ENCODE measurements at regions not wholly inside any gene's neighbourhood (a gene's known extent, or its start where the extent isn't known, plus 50 kb on each side); places are given as distances from the start of the nearest gene placed in this dataset.
"Not testable (repeated sequence)": the region's sequence is repeated elsewhere in the genome, so short reads cannot be mapped to it uniquely, and the experiment has no call there.

DNA sequence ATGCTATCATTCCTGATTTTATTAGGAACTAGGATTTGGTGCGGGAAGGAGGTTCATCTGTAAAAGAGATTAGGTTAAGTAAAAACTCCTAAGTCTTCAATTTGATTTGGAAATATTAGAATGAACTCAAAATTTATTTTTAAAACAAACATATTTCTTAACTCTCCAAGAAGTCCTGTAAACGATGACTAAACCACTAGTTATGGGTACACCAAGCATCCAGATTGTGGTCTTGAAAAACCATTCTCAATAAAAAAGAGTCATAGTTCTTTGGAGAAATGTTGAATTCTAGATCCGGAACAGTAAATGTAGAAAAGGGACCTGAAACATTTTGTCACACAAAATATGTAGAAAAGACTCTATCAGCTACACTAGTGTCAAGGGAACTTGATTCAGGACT, 116.9 kb downstream of the ARHGAP11B start:
- intact Hi-C loops (cut with DNase I, micrococcal nuclease); DNase-seq; ATAC-seq: not testable (repeated sequence)

DNA sequence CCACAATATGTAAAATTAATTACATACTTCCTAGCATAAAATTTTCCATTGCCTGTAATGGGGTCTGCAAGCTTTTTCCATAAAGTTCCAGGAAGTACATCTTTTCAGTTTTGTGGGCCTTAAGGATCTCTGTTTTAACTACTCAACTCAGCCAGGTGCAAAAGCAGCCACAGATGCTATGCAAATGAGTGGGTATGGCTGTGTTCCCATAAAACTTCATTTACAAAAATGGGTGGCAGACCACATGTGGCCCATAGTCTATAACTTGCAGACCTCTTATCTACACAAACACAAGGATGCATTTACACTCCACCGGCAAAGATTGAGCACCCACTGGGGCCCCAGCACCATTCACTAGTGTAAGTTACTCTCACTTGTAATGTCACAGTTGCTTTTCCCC, 123.1 kb downstream of the ARHGAP11B start:
- DNase-seq; intact Hi-C loops (cut with DNase I, micrococcal nuclease); ATAC-seq: not testable (repeated sequence)

DNA sequence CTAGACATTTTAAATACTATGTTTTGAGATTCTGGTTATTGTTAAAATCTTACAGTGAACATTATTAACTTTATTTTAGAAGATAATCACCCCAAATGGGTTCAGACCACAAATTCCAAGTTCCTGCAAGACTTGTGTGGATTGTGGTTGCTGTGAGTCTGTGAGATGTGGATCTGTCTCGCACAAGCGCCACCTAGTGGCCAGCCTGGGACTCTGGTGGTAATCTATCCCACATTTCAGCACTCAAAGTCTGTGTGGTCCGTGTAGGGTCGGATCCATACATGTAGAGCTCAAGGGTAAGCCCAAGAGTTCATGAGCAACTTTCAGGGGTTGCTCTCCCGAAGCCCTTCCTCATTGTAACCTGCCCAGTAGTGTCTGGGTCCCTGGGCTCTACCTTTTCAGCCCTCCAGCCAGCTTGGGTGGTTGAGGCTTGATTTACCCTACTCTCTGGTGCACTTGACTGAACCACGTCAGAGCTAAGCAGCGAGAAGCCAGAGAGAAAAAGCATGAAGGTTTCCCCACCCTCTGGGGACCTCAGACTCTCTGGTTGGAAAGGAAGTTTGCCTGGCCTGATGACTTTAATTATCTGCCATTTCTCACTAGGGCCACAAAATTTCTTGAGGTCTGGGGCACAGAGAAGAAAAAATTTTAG, 129.2 kb downstream of the ARHGAP11B start:
- intact Hi-C loops (cut with DNase I, micrococcal nuclease), result not testable (repeated sequence)
- ATAC-seq, result peak; percentile 90
- peak in 1 of 2 donors; percentile 81 for DNase-seq

DNA sequence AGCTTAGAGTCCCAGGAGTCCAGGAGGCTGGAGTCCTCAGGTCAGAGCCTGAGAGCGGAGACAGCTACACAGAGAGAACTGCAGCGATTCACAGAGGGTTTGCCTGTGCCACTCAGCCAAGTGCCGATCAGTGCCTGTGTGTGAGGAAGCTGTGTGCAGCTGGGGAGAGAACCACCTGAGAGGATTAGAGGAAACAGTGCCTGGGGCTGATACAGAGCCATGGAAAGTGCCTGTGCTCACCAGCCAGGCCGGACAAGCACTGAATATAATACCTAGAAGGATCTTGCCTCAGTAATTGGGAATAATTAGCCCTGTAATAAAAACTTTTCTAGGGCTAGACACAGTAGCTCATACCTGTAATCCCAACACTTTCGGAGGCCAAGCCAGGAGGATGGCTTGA, 134.7 kb downstream of the ARHGAP11B start:
- peak; percentile 25 for ATAC-seq
- DNase-seq; intact Hi-C loops (cut with DNase I, micrococcal nuclease): not testable (repeated sequence)

DNA sequence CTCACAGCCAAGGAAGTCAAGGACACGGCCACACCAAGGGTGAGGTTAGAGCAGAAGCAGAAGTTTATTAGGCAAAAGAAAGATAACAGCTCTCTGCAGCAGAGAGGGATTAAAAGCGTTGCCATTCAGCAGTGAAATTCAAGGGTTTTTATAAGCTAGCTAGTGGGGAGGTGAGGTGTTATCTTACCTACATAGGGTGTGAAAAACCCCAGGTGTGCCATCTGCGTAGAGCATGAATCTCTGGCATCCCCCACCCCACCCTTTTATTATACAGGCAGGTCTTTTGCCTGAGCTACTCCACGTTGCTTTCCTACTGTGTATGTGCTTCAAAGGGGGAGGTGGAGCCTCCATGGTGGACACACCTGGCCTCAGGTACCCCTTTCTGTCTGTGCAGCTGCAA, 135.4 kb downstream of the ARHGAP11B start:
- intact Hi-C loops (cut with DNase I, micrococcal nuclease); DNase-seq: not testable (repeated sequence)
- peak; percentile 62 for ATAC-seq

DNA sequence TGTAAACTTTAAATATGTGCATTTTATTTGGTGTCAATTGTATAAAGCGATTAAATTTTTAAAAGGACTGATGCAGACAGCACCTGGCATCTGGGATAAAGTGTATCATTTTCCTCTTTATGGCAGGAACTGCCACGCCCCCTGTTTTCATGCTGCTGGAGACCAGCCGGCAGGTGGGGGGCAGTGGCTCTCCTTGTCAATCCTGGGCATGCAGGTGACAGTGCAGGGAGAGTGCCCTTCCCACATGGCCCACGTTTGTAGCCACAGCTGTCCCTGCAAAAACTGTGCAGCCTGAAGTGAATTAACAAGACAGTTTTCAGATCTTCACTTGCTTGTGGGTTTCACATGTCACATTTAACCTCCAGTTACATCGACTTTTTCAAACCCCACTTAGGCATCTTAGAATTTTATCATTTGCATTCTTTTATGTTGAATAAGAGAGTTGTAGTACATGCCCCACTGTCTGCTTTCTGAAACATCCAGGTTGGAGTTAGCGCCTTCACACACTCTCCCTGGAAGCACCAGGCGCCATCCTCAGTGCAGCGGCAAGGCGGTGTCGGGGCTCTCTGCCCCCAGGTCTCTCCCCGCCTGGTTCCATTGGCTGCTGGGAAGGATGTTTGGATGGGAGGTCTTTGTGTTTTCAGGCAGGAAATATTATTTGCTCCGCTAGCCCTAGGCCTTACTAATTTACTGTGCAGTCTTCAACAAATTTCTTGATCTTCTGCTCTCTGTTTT, 134.2 kb upstream of the FAN1 start:
- intact Hi-C loops (cut with DNase I, micrococcal nuclease), result not testable (repeated sequence)
- ATAC-seq, result peak; percentile 89

DNA sequence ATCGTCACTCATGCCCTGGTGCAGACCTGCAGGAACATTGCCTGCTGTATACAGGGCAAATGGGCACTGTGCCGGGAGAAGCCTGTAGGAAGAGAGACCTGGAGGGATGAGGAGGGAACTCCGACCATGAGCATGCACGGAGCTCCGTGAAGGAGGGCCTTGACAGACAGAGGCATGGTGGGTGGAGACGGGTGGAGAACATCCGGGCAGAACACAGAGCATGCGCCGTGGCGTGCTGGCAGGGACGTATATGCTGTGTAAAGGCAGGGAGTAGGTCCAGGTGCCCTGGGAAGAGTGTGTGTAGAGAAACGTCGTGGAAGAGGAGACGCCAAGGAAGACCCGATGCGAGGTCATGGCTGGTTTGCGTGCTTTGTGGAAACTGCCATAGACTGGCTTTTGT, 133.0 kb upstream of the FAN1 start:
- intact Hi-C loops (cut with DNase I, micrococcal nuclease), result no loop called here
- ATAC-seq (no peak), DNase-seq (no peak)

More for the DNA sequence above, 134.2 kb upstream of the FAN1 start:
- DNase-seq, result peak; percentile 26 to 47

DNA sequence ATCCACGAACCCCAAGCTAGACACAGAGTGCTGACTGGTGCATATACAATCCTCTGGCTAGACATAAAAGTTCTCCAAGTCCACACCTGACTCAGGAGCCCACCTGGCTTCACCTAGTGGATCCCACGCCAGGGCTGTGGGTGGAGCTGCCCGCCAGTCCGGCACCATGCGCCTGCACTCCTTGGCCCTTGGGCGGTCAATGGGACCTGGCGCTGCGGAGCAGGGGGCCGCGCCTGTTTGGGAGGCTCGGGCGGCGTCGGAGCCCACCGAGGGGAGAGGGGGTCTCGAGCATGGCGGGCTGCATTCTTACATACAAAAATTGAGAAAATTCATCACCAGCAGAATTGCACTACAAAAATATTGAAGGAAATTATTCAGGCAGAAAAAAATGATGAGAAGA, 120.7 kb upstream of the FAN1 start:
- intact Hi-C loops (cut with DNase I, micrococcal nuclease), result no loop called here
- no peak for ATAC-seq
- no peak for DNase-seq

DNA sequence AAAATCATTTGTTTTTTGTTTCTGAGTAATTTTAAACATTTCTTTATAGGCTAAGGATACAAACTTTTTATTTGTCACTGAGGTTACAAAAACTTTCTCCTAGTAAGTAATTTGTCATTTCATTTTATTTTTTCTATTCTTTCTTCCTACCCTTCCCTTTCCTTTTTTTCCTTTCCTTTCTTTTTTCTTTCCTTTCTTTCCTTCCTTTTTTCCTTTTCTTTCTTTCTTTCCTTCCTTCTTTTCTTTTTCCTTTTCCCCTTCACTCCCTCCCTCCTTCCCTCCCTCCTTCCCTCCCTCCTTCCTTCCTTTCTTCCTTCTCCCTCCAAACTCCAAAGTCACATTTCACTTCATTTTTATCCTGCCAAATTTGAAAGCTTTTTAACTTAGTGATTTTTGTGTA, 115.1 kb upstream of the FAN1 start:
- intact Hi-C loops (cut with DNase I, micrococcal nuclease), result no loop called here
- DNase-seq (no peak), ATAC-seq (no peak)

DNA sequence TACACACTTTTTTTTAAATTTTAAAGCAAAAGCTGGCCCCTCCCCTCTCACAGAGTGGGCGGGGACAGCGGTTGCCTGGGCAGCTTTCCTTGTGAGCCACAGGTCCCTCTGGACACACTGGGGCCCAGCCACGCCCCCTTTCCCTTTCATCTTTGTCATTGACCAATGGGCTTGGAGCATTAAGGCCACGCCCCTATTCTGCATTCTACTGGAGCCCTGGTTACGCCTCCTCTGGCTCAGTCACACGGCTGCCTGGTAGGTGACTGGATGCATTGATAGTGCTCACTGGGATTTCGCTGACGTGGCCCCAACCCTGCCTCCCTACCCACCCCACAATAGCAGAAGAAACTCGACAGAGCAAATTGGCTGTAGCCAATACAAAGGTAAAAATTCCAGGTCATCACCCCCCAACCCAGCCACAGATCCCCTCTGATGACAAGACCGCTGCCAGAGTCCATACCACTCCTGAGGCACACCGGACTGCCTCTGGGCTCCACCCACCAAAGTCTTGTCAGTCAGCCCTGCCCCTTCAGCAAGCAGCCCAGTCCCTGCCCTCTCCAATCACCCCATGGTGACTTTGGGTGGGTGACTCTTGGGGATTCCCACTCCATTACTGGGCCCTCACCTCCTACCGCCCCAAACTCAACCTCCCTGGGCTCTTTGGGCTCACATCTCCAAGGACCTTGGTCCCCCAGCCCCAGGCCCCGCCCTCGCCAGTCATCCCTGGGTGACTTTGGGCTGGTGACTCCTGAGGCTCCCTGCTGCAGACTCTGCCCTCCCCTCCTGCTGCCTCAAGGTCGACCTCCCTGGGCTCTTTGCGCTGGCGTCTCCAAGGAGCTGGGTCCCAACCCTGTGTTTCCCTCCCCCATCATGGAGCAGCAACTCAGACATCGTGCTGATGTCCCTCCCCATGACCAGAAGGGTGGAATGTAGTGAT, 112.2 kb upstream of the FAN1 start:
- intact Hi-C loops (cut with DNase I, micrococcal nuclease), result no loop called here
- DNase-seq (no peak), ATAC-seq (no peak)

DNA sequence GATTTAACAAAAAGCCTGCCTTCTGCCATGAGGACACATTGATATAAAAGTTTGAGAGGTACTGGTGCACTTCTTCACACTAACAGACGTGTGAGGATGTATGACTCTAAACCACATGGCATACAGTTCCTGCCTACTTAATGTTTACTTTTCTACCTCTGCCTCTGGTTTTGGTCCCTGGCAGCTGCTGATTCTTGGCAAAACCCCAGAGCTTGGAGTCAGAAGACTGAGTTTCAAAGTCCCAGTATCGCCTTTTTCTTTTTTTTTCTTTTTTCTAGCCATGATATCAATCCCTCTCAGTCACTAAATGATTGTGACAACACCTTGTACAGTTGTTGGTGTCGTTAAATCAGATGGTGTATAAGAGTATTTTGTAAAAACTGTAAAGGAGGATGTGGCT, 110.9 kb upstream of the FAN1 start:
- peak in 1 of 2 donors; percentile 27 for DNase-seq
- intact Hi-C loops (cut with DNase I, micrococcal nuclease); ATAC-seq: not testable (repeated sequence)

DNA sequence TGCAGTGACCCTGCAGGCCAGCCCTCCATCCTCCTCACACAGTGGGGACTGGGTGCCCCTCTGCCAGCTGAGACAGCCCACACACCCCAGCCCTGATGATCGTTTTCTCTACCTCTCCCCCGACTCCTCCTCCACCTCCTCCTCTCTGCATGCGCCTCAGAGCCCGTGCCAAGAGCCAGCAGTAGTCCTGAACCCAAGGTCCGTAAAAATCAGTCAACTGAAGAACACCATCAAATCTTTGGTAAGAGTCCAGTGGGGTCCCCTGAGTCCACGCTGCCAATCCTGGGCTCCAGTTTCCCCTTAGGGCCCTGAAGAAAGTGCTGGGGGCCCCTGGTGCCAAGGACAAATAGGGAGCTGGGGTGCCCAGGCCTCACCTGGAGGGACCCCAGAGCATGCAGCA, 109.3 kb upstream of the FAN1 start:
- intact Hi-C loops (cut with DNase I, micrococcal nuclease), result no loop called here
- no peak for ATAC-seq
- no peak for DNase-seq

DNA sequence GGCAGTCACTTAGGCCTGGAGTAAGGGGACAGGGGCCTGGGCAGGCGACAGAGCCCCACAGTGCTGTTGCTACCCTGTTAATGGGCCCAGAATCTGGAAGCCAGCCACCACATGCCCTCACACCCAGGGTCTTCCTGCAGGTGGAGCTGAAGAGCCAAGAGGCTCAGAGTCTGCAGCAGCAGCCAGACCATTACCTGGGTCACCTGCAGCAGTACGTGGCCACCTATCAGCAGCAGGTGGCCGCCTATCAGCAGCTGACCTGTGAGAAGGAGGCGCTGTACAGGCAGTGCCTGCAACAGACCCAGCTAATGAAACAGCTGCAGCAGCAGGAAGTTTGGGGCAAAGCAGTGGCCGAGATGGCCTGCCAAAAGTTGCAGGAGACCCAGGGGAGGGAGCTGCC, 104.2 kb upstream of the FAN1 start:
- DNase-seq, result peak in 1 of 2 donors; percentile 49
- intact Hi-C loops (cut with DNase I, micrococcal nuclease); ATAC-seq: not testable (repeated sequence)

DNA sequence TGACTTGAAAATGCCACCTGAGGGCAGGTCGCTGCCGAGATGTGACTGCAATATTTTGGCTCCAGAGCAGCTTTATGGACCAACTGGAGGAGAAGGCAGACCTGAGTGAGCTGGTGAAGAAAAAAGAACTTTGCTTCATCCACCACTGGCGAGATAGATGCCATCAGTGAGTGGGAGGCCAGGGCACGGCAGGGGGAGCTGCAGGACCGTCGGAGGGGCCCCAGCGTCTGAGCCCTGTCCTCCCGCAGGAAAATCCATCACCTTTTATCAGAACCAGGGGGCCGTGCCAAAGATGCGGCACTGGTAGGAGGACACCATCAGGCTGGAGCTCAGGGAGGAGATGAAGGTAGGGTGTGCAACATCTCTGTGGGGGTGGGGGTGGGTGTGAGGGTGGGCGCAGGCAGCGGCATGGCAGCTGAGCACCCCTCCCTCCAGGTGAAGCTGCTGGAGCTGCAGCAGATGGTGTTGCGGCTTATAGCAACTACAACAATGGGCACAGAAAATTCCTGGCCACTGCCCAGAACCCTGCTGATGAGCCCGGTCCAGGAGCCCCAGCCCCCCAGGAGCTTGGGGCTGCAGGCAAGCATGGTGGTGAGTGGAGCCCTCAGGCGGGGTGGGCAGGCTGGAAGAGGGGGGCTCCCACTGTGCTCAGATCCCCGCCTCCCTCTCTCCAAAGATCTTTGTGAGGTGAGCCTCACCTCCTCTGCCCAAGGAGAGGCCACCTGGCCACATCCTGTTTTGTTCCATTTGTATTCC, 102.4 kb upstream of the FAN1 start:
- ATAC-seq (peak; percentile 44), DNase-seq (peak in 1 of 2 donors; percentile 28)
- intact Hi-C loops (cut with DNase I, micrococcal nuclease), result not testable (repeated sequence)

DNA sequence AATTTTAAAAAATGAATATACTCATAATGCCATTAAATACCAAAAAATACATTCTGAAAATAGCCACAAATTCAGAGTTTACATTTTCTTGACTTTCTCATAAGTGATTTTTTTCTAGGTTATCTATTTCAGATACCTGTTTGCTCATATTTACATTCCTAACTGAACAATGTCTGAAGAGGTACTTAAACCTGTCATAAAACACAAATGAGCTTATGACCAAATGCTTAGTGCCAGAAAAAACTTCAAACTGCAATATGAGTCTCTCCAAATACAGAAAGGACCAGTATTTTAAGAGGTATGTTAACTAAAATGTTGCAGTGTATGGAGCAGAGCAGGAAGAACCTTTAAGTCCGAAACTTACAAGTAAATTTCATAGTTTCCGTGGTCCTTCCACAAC, 101.7 kb upstream of the FAN1 start:
- ATAC-seq, result peak; percentile 81
- intact Hi-C loops (cut with DNase I, micrococcal nuclease); DNase-seq: not testable (repeated sequence)

DNA sequence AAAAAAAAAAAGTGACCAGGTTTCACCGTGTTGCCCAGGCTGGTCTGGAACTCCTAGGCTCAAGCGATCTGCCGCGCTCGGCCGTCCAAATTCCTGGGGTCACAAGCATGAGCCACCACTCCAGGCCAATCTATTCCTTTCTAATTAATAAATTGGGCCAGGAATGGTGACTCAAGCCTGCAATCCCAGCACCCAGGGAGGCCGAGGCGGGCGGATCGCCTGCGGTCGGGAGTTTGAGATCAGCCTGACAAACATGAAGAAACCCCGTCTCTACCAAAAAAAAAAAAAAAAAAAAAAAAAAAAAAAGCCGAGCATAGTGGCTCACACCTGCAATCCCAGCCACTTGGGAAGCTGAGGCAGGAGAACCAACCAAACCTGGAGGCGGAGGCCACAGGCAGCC, 100.0 kb upstream of the FAN1 start:
- intact Hi-C loops (cut with DNase I, micrococcal nuclease); ATAC-seq; DNase-seq: not testable (repeated sequence)

DNA sequence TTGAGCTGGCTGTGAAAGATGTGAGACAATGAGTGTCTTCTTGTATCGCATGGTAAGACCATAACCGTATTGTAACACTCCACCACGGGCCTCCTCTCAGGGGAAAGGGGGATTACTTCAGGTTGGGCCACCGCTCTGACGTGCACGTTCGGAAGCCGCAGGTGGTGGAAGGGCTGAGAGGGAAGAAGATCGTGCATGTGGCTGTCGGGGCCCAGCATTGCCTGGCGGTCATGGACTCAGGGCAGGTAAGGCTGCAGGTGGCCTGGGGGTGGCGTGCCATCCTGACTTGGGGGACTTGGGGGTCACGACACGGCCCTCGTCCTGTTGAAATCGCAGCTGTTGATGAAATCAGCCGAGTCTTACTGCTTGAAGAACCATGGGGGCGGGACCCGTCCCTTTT, 87.3 kb upstream of the FAN1 start:
- intact Hi-C loops (cut with DNase I, micrococcal nuclease), result no loop called here
- DNase-seq (no peak), ATAC-seq (no peak)

DNA sequence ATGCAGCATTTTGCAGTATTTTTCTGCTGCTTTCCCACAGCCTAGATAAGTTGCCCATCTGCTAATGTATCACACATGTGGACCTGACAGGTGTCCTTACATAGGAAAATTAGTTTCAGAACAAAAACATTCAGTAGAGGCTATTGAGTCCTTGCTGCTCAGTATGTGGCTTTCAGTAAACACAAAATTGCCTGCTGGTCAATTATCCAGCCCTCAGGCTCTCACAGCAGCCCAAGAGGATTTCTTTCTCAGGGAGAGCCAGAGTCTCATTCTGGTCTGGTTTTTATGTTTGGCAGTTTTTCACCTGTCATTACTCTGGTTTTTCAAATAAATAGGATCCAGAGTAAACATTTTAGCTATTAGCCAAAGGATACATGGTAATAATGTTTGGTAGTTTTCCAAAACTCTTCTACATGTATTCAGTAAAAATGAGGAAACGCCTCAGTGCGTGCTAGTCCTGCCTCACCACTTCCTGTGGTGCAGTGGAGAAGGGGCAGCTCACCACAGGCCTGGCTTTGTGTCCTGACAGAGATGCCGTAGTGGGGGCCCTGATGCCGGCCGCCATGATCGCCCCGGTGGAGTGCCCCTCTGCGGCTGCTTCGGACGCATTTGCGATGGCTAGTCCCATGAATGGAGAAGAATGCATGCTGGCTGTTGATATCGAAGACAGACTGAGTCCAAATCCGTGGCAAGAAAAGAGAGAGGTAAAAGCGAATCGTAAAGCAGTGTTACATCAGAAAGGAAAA, 80.5 kb upstream of the FAN1 start:
- intact Hi-C loops (cut with DNase I, micrococcal nuclease); ATAC-seq: not testable (repeated sequence)
- peak in 1 of 2 donors; percentile 21 for DNase-seq

Measured in left colon (tissue), 2 donors.